Endometrium (tissue), 2 donors: ENCODE measurements at regions not wholly inside any gene's neighbourhood (a gene's known extent, or its start where the extent isn't known, plus 50 kb on each side); places are given as distances from the start of the nearest gene placed in this dataset.
"Not testable (repeated sequence)": the region's sequence is repeated elsewhere in the genome, so short reads cannot be mapped to it uniquely, and the experiment has no call there.

Experiments used
- FAIRE-seq: peaks from 2 replicates; lab custom pipeline; 2012; peaks lifted over from hg19 to GRCh38; lab: Jason Lieb, UNC
- donor health status: control.
- donor health status: control.

DNA sequence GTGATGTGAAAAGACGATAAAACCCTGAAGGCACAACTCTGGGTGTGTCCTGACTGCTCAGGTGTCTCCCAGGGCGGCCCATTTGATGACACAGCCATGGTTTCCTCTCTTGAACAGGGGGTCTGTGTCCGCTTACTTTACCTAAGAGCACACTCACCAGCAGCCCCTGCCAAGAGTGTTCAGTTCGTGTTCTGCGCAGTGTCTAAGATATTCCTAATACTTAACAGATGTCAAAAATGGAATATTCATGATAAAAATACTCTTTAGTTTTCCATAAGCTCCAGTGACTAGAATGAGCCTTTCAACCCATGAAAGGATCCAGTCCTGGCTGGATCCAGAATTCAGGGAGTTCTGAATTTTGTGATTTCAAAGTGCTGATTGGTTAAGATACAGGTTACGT, 492.4 kb downstream of the TNS3 start:
- FAIRE-seq = no peak

DNA sequence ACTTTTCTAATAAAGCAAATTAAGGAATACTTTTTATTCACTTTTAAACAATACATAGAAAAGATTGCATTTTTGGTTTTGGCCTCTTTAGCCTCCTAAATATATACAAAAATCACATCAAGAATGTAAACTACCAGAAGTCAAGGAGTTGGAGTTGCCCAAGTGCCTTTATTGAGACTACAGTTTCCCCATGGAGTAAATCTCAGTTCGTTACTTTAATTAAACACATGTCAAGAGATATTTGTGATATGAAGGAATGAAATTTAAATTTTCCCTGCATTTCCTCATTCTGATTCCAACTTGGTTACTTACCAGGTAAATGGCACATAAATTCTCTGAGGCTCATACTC, 492.9 kb downstream of the TNS3 start:
- no peak for FAIRE-seq

DNA sequence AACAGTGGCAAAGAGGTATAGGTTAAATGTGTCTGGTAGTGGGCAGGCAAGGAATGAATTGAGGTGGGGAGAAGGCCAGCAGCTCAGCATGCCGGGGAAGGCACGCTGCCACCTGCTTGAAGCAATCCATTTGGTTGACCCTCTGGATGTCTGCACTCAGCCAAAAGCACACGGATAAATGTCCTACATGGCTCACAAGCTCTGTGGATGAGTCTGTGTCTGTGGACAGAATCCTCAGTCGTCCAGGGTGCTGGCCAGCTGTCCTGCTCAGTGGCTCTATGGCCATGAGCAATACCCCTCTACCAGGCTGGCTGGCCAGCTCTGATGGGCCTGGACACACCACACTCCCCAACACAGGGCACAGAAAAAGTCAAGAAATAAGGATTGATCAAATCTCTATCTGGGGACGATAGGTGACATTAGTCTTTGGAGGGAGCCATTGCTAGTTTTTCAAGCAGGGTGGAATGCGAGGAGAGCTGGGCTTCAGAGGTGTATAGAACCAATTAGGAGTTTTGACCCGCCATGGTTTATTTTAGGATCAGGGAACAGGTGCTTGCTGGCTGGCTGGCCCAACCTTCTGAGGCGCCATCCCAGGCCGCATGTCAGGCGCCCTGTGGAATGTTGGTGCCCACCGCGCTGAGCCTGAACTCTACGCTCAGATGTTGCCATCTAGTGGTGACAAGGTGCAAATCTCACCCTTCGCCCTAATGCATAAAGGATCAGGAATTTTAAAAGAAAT, 493.4 kb downstream of the TNS3 start:
- peak; percentile 78 for FAIRE-seq

DNA sequence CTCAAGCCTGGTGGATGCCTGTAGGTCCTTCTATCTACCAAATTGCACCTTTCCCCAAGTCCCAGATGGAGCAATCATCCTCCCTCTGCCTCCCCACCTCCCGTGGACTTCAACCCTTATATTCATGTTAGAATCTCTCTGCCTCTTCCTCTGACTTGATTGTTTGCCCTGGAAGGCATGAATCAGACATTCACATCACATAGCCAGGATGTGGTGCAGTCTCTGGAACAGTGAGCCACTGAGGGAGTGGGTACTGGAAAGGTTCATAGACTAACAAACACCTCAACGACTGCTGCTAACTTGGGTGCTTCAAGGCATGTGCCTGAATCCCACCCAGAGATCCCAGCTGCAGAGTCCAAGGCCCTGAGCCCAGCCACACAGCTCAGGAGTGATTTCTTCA, 494.0 kb downstream of the TNS3 start:
- no peak for FAIRE-seq

DNA sequence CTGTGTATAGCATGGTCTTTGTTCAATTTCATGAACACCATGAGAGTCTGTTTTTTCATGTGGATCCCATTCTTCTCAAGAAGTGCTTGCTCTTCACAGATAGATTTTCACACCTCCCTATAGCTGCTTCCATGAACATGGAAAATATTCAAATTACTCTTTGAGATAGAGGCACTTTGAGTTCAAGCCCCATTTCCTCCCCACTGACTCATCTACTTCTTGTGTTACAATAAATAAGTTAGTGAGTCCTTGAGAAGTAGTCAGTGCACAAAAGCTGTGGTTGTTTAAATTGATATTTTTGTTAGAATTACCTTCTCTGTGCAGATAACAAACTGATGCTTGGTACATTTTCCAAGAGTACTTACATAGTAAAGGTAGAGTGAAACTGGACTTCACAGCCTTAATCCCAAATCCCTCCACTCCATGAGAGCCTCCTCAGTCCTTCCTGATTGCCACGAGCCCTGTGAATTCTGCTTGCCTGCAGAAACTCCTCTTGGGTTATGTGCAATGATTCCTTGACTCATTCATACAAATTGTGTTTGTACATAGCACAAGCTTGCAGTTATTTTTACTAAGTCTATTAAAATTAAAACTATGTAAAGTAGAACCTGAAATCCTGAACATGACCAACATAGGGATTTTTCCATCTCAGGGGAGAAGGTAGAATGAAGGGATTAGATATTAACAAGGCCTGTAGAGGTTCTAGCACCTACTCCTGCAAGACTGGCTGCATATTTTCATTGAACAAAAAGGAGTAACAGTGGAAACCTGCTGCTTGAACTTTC, 496.2 kb downstream of the TNS3 start:
- no peak for FAIRE-seq

DNA sequence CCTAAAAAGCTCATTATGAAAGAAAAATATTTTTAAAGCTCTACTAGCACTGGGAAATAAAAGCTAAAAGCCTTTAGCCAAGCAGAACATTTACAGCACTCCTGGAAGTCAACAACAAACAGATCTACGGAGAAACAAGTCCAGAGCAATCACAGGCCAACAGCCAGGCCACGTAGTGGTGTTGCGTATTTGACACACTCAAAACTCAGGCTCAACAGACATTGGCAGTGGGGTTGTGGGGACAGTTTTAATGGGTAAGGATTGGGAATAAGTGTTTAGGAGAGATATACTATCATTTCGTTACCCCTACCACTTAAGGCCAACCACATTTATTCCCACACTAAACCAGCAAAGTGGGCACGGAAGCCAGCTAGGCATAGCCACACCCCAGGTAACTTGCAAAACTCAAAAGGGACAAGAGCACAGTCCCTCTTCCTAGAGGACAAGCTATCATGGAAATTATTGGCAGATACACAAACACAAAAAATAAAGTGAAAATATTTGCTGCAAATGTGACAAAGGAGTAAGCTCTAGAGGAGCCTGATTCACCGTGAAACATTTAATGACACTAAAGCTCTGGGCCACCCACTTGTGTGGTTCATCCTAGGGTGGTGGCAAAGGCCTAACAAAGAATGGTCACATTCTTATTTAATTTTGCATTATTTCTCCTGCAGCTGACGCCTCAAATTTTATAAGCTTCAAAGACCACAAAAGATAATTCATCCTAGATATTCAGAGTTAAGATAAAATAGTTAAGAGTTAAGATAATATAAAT, 498.2 kb downstream of the TNS3 start:
- no peak for FAIRE-seq

DNA sequence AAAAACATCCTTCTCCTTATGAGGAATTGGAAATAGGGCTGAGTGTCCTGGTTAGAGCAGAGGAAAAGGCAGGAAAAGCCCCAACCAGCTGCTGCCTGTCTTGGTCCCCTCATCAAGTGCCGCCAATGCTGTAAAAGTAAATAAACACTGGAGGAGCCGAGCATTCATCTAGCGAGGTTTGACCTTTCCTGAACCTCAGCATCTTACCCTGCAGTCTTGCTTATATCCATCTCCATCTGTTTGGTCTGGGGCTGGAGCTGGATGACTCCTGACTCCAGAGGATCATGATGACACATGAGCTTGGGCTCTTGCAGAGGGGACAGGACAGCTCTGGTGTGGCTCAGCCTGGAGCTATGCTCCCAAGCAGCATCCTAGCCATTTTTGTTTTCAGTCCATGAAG, 501.1 kb downstream of the TNS3 start:
- FAIRE-seq = no peak

DNA sequence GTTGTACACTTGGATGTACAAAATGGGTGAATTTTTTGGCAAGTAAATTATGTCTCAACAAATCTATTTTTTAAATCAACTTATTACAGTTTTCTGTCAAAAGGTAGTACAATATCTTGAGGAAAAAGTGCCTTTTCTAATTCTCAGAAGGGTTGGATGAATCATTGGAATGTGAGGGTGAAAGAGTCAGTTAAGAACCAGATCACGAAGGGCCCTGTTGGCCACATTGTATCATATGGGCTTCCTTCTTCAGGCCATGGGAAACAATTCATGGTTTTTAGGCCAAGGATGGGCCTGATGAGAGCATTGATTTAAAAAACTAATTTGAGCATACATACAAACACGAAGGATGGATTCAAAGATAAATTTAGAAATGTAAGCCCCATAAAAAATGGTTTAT, 503.7 kb downstream of the TNS3 start:
- no peak for FAIRE-seq

DNA sequence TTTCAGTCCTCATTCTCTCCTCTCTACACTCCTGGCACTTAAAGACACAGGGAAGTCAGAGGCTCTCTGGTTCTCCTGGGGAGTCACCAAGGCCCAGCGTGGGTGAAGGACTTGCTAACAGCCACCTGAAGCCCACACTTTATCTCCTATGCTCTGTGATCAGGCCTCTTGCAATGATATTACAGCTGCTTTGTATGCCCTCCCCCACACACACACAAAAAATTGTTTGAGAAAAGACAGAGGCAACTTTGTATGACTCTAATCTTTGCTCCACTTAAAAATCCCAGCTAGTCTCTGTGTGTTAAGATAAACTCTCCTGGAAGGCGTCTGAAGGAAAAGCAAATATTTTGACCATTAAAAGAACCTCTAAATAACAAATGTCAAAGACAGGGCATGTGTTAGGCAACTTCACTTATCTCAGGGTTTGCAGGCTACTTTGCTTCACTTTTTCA, 507.2 kb downstream of the TNS3 start:
- peak; percentile 88 for FAIRE-seq

DNA sequence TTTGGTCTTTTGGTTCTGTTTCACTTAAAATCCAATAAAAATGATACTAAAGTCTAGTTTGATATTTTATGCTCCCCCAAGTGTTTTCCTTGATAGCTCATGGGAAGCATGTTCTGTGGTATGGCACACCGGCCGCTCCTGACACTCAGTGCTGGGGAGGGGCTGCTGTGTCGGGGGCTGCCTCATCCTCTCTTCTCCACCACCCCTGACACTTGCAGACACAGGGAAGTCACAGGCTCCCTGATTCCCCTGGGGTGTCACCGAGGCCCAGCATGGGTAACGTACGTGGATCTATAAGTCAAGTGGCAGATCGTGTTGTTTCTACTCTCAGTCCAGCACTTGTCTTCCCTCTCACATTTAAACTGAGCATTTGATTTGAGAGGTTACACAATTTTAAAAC, 508.6 kb downstream of the TNS3 start:
- FAIRE-seq = no peak

DNA sequence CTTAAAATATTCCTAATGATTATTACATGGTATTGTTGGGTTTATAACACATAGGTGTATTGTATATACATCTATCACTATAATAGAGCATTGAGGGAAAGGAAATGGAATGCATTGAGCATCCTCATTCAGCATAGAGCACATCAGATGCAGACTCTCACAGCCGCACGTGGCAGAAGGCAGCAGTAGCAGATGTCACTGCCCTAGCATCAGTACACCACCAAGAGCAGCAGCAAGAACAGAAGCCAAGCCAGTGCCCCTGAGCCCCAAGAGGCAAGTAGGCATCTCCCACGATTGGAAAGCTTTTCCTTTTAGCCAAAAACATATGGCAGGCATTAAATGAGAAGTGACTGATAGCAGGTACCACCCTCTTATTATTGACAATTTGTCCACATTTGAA, 510.0 kb downstream of the TNS3 start:
- FAIRE-seq = no peak

DNA sequence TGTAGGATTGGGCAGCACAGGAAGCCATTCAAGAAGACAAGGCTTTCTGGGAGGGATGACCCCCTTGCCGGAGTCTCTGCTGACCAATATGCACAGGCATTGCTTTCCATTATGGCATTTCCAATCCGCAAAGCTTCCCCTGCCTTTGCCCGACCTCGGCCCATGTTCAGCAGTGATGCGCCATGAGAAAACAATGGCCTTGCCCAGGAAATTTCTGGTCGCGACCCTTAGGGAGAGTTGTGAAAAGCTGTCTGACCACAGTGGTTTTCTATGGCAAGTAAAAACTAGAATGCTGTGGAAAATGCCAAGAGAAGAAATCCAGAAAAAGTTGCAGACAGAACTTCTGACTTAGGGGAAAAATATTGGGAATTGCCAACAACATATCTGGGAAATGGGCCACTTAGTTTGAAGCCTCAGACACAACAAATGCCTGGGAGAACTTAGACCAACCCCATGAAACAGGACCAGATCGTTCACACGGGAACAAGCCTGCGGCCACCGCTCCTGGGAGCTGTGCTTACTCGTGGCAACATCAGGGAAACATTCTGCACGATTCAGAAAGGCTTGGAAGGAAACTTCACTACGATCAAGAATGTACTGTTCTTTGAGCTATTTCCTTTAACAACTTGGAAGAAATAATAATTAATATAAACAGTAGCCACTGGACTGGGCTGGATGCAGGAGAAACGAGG, 512.4 kb downstream of the TNS3 start:
- no peak for FAIRE-seq

DNA sequence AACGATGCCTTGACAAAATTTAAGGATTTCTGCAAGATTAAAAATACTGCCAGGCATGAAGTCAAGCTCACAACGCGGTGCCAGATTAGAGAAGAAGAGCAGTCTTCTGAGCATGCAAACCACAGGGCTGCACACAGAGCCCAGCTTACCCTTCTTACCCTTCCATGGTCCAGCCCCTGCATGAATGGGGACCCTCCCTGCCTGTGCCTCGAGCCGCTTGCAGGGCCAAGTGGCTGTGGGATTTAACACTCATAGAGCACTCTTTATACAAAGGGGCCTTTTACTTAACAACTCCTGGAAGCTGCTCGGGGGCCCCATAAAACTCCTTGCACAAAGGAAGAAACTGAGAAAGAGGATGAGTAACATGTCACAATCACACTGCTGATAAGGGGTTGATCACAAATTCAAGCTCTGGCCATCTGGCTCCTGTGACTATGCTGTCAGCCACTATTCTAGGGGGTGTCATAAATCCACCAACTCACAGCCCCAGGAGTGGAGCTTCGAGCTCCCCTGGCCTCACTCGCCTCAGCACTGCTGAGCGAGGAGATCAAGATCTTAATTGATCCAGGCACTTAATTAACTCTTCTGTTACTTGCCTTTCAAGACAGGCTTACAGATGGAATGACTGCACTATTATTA, 514.8 kb downstream of the TNS3 start:
- FAIRE-seq = no peak

DNA sequence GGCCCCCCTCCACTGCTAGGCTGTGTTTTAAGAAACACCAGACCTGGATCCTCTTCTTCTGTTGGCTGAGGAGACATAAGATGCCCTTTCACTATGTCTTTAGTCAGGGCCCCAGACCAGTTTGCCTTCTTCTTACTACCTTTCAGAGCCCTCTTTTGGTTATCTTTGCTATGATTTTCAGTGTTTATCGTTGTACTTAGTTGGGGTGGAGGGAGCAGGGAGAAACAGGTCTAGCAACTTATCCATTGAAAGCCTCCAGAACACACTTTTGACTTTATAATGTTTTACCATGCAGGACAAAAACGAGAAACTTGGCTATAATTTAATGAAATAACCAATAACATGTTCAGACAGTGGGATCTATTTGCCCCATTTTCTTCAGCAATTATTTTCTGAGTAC, 525.2 kb downstream of the TNS3 start:
- no peak for FAIRE-seq

DNA sequence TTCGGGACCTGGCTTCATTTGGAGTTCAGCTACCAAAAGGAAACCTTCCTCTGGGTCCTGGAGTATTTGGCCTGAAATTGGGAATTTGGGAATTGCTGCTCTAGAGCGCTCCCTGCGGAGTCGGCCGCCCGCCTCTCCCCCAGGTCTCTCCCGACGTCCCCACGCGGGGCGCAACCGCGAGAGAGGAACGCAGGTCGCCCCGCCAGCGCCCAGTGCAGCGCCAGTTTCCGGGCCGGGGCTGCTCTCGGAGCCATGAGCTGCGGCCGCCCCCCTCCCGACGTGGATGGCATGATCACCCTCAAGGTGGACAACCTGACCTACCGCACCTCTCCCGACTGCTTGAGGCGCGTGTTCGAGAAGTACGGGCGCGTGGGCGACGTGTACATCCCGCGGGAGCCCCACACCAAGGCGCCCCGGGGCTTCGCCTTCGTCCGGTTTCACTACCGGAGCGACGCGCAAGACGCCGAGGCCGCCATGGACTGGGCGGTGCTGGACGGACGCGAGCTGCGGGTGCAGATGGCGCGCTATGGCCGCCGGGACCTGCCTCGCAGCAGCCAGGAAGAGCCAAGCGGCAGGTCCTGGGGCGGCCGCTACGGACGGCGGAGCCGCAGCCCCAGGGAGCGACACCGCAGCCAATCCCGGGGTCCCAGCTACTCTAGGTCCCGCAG, 529.2 kb downstream of the TNS3 start:
- not testable (repeated sequence) for FAIRE-seq

DNA sequence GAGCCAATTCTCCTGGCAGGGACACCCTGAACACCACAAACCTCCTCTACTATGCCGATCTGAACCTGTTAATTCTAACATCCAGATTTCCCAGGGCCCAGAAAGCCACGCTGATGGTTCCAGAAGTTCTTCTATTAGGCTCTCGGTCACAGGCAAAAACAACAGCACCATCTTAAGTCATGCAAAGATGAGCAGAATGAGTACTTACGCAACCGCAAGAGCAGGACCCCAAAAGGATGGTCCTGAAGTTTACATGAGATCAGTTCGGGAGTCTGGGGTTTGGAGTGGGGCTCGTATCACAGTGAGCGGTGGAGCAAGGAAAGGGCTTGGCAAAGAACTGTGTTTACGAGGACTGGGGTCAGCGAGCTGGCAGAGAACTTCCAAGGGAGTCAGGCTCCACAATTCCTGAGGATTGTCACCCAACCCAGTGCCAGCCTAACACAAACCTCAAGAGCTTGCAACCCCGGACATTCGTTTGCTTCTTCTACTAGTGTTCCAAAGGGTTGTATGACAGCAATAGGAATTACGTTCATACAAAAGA, 532.6 kb downstream of the TNS3 start:
- no peak for FAIRE-seq

DNA sequence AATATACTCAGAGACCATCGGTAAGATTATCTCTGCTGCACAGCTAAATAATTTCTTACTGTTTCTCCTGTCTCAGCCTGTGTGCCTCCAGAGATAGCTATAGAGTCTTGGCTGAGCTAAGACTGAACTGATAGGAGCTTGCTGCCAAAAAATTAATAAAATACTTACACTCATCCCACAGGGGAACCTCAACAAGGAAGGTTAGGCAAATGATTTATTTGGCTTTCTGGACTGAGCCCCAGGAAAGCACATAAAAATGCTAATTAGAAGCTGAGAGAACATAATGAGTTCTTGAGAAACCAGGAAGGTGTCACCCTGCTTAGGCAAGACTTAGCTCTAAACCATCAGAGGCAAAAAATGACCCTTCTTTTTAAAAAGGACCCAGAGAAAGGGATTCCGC, 534.5 kb downstream of the TNS3 start:
- FAIRE-seq = peak; percentile 69

DNA sequence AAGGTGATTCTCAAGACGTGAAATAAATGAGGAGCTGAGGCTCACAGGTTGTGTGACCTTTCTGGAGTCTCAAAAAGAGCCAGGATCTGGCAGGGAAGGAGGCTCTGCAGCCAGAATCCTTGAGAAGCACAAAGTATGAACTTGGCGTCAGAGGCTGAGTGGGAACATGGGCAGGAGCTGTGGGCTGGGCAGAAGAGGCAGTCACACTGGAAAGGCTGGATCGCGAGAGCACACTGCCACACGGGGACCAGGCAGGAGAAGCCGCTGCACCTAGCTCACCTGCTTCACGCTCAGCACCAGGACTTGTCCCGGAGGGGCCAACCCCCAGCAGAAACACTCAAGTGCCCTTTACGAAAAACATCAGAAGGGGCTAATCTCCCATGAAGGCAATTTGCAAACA, 535.0 kb downstream of the TNS3 start:
- no peak for FAIRE-seq

DNA sequence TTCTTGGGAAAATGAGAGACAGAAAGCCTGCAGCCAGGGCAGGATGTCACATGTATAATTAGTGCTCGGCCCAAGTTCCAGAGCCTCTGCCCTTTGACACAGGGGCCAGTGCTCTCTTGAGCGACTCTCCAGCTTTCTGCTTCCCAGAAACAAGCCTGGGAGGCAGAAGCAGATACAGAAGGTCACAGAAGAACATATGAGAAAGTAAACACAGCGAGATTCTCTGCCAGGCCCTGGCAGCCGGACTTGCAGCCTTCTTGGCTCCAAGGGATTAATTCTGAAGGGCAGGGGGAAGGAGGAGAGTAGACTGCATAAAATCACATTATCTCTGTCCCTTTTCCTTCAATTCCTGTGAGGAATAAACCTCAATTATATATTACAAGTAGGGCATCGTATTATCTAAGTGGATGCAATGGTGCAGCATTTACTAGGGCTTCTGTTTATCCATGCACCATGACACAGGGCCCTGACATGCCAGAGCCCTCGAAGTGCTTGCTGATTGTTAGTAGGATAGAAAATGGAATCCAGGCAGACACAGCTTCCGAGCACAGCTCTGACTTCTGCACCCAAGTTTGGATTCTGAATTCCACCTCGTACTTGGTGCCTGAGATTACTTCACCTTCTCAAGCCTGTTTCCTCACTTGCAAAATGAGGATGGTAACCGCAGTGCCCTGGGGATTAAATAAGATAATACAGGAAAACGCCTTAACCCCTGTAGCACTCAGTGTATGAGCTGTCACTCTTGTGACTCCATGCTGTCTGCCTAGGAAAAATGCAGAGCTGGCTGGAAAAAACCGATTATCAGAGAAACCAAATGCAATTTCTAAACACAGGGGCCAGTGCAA, 536.5 kb downstream of the TNS3 start:
- no peak for FAIRE-seq

DNA sequence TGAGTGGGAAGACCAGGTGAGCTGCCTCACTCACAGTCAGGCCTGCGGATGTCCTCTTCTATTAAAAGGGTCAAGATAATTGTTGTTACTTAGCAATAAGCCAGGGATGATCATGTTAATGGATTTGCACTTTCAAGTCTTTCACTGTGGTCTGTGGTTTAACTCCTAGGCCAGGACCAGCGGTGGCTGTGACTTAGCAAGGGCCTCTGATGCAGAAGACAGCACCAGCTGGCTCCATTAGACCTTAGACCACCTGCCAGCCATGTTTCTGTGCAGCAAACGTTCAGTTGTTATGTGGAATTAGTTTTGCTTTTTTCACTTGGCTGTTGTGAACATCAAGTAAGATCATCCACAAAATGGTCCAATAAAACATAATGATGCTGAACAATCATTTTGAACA, 537.3 kb downstream of the TNS3 start:
- FAIRE-seq = no peak
